Caco-2 (cell line): ENCODE measurements at regions not wholly inside any gene's neighbourhood (a gene's known extent, or its start where the extent isn't known, plus 50 kb on each side); places are given as distances from the start of the nearest gene placed in this dataset.

Source experiments
- BruUV-seq: library from RNA; stranded (reverse); fragments of 400-500 nt; replicated peaks from 2 replicates; lab custom pipeline; 2021; lab: Mats Ljungman, UMichigan
- CTCF ChIA-PET: fragments of 300-600 bp; sonication (Branson Sonifier 250); formaldehyde crosslinking; loops from one replicate; lab custom pipeline; 2022; ENCODE audit warnings: antibody characterized with exemption; lab: Charles Lee
- POLR2A ChIA-PET: fragments of 300-600 bp; sonication (Branson Sonifier 250); formaldehyde crosslinking; loops from one replicate; lab custom pipeline; 2022; ENCODE audit warnings: antibody characterized with exemption; lab: Charles Lee
- DNase-seq, 2 experiments: peaks; one replicate each; pipeline versions ENCODE4 v3.0.0 to v3.0.0-alpha.2; 2020 to 2022
- H3K27me3 ChIP-seq: replicated peaks from 2 replicates; pipeline ENCODE4 v1.6.0; 2011; ENCODE audit warnings: low read length; ENCODE audit not compliant: control insufficient read depth, insufficient read depth
- H3K36me3 ChIP-seq: 2 replicates; pipeline ENCODE4 v1.5.1; 2011; ENCODE audit warnings: low read length; ENCODE audit not compliant: control insufficient read depth, insufficient read depth
- H3K4me1 ChIP-seq: fragments of 250-450 bp; sonication (Bioruptor Pico); 2 replicates; pipeline ENCODE4 v1.5.1; 2020; ENCODE audit warnings: mild to moderate bottlenecking
- H3K4me3 ChIP-seq: 2 replicates; pipeline ENCODE4 v1.5.1; 2011; ENCODE audit warnings: low read depth, mild to moderate bottlenecking, control low read depth, low read length
- H3K9me3 ChIP-seq: fragments of 250-450 bp; sonication (Bioruptor Pico); 2 replicates; pipeline ENCODE4 v1.5.1; 2020; ENCODE audit warnings: mild to moderate bottlenecking, moderate library complexity
- H3K27ac Mint-ChIP-seq: one replicate; pipeline ENCODE4 v1.8.0; 2022; ENCODE audit warnings: mixed read lengths; ENCODE audit not compliant: unreplicated experiment
- H3K27me3 Mint-ChIP-seq: one replicate; pipeline ENCODE4 v1.8.0; 2022; ENCODE audit warnings: mixed read lengths; ENCODE audit not compliant: insufficient read depth, unreplicated experiment
- H3K36me3 Mint-ChIP-seq: one replicate; pipeline ENCODE4 v1.8.0; 2022; ENCODE audit warnings: mild to moderate bottlenecking, mixed read lengths; ENCODE audit not compliant: insufficient read depth, unreplicated experiment
- H3K4me1 Mint-ChIP-seq: one replicate; pipeline ENCODE4 v1.8.0; 2022; ENCODE audit warnings: low read depth, mixed read lengths; ENCODE audit not compliant: unreplicated experiment
- H3K4me3 Mint-ChIP-seq: one replicate; pipeline ENCODE4 v1.8.0; 2022; ENCODE audit warnings: mild to moderate bottlenecking, moderate library complexity, mixed read lengths; ENCODE audit not compliant: unreplicated experiment
- H3K9me3 Mint-ChIP-seq: one replicate; pipeline ENCODE4 v1.8.0; 2022; ENCODE audit warnings: mixed read lengths; ENCODE audit not compliant: unreplicated experiment
- CTCF ChIP-seq, 2 experiments: fragments of 200-600 bp in 1 of 2; IDR thresholded peaks; 1 replicate in 1 of 2; 2 replicates in 1 of 2; pipeline versions ENCODE4 v1.5.1 to v1.8.0; 2011 to 2022; ENCODE audit warnings: antibody characterized with exemption in 1 of 2, control low read depth in 1 of 2, inconsistent platforms in 1 of 2, low read depth in 1 of 2, low read length in 1 of 2, mild to moderate bottlenecking in 1 of 2, moderate library complexity in 1 of 2; ENCODE audit not compliant: insufficient read depth in 1 of 2, severe bottlenecking in 1 of 2, unreplicated experiment in 1 of 2
- intact Hi-C: fragments of 100-400 bp; cut with micrococcal nuclease; formaldehyde crosslinking; loops from one replicate; pipeline ENCODE4 v1.10.0; 2022; ENCODE audit not compliant: unreplicated experiment

DNA sequence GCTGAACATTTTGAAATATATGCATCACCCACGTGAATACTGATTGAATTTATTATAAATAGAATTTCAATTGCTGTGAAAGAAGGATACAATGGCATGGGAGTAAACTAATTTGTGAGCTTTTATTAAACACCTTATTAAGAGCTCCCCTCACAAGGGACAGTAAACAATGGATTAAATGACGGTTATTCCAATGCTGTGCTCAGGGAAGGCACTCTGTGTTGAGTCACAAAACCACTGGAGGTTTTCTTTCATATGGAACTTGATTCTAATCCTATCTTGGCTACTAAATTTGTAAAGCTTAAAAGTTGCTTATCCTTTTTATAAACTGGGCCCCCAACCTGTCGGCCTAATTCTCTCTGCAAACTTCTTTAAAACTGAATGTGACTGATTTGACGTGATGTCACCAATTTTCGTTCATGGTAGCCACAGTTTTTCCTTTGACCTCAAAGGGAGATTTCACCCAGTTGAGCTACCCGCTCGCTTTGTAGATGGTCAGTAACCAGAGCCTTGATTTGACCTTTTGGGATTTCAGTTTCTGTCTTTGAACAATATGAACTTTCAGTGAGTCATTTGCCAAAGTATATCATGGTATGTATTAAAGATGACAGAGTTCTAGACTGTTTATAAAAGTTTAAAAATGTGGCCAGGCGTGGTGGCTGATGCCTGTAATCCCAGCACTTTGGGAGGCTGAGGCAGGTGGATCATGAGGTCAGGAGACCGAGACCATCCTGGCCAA lies 61.3 kb upstream of the PIK3R1 start:
- Histone ChIP-seq H3K4me1 (no peaks in the 10 kb centered on the region), H3K27me3 (no peaks in the 10 kb centered on the region), H3K9me3 (no peaks in the 10 kb centered on the region; the same call in 1 of the 2 replicates), H3K4me3 (no peak overlapping the region), H3K36me3 (no peaks in the 10 kb centered on the region)
- Mint-ChIP-seq H3K27ac (no peak overlapping the region), H3K27me3 (no peaks in the 10 kb centered on the region), H3K36me3 (no peaks in the 10 kb centered on the region), H3K4me3 (no peak overlapping the region), H3K9me3 (no peaks in the 10 kb centered on the region), H3K4me1 (no peaks in the 10 kb centered on the region)
- DNase-seq, result no peak
- no peak for TF ChIP-seq CTCF (IDR thresholded peaks at IDR 0.05; ENCODE audit: insufficient read depth in 1 of 2, low read depth in 1 of 2, low read length in 1 of 2, severe bottlenecking in 1 of 2, unreplicated experiment in 1 of 2)
- ChIA-PET POLR2A (no interaction called here), CTCF (no interaction called here)
- intact Hi-C loops, result no loop called here
- no TSS peak for BruUV-seq

DNA sequence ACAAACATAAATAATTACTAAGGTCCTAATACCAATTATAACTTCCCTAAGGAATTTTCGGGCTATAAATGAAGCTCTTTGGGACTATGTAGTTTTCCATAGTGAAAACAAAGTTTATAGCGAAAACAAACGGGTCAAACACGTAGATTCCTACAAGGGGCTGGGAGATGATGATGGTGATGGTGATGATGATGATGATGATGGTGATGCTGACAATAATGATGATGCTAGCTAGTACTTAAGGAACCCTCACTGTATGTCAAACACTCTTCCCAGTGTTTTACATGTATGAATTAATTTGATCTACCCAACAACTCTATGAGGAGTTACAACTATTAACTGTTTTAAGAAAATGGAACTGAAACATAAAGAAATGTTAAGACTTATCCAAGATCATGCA lies 63.7 kb upstream of the PIK3R1 start:
- Mint-ChIP-seq H3K36me3 (no peaks in the 10 kb centered on the region), H3K9me3 (no peaks in the 10 kb centered on the region), H3K27ac (no peak overlapping the region), H3K27me3 (no peaks in the 10 kb centered on the region), H3K4me1 (no peaks in the 10 kb centered on the region), H3K4me3 (no peak overlapping the region)
- intact Hi-C loops, result no loop called here
- TF ChIP-seq CTCF (IDR thresholded peaks at IDR 0.05; ENCODE audit: insufficient read depth in 1 of 2, low read depth in 1 of 2, low read length in 1 of 2, severe bottlenecking in 1 of 2, unreplicated experiment in 1 of 2), result no peak
- H3K4me3 ChIP-seq, result no peak overlapping the region
- no peaks in the 10 kb centered on the region for H3K4me1 ChIP-seq
- H3K36me3 ChIP-seq, result no peaks in the 10 kb centered on the region
- BruUV-seq, result no TSS peak
- ChIA-PET CTCF (no interaction called here), POLR2A (no interaction called here)
- no peak for DNase-seq
- H3K27me3 ChIP-seq, result no peaks in the 10 kb centered on the region
- H3K9me3 ChIP-seq, result no peaks in the 10 kb centered on the region

DNA sequence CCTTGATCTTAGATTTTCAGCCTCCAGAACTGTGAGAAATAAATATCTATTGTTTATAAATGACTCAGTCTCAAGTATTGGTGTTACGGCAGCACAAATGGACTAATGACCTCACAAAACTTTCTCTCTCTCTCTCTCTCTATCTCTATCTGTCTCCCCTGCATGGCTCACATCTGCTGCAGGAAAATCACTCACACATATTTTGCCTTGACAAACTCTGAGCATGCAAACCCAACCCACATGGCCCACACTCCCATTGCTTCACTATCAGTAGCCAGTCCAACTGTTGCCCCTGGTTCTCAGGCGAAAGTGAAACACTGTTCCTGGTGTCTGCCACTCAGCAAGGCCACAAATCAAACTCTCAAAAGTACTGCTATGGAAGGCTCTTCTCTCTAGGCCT lies 66.4 kb upstream of the PIK3R1 start:
- no peak overlapping the region for H3K4me3 ChIP-seq
- Mint-ChIP-seq H3K27ac (no peak overlapping the region), H3K36me3 (no peaks in the 10 kb centered on the region), H3K9me3 (no peaks in the 10 kb centered on the region), H3K4me3 (no peak overlapping the region), H3K4me1 (no peaks in the 10 kb centered on the region), H3K27me3 (no peaks in the 10 kb centered on the region)
- no peaks in the 10 kb centered on the region for H3K27me3 ChIP-seq
- no peaks in the 10 kb centered on the region for H3K9me3 ChIP-seq
- intact Hi-C loops, result no loop called here
- ChIA-PET CTCF (no interaction called here), POLR2A (no interaction called here)
- no peak for TF ChIP-seq CTCF (IDR thresholded peaks at IDR 0.05; ENCODE audit: insufficient read depth in 1 of 2, low read depth in 1 of 2, low read length in 1 of 2, severe bottlenecking in 1 of 2, unreplicated experiment in 1 of 2)
- H3K4me1 ChIP-seq, result no peaks in the 10 kb centered on the region
- no peak for DNase-seq
- no TSS peak for BruUV-seq
- no peaks in the 10 kb centered on the region for H3K36me3 ChIP-seq
